ENCODE measurements at regions not wholly inside any gene's neighbourhood (a gene's known extent, or its start where the extent isn't known, plus 50 kb on each side); places are given as distances from the start of the nearest gene placed in this dataset.

GRCh38 chr5:54370982-54371381 is 60.6 kb upstream of the ARL15 start:
- no peak for DNase-seq (ENCODE audit: low read depth in 3 of 3, low spot score in 2 of 3)

GRCh38 chr5:54367844-54368243 is 57.5 kb upstream of the ARL15 start:
- no peak for DNase-seq (ENCODE audit: low read depth in 3 of 3, low spot score in 2 of 3)

- no peak for DNase-seq (ENCODE audit: low read depth in 3 of 3, low spot score in 2 of 3)
These were observed 56.3 kb upstream of the ARL15 start for GRCh38 chr5:54366707-54367106.

GRCh38 chr5:54363669-54364068 is 53.3 kb upstream of the ARL15 start:
- DNase-seq (ENCODE audit: low read depth in 3 of 3, low spot score in 2 of 3) = no peak

- DNase-seq (ENCODE audit: low read depth in 3 of 3, low spot score in 2 of 3) = no peak
These were observed 52.7 kb upstream of the ARL15 start for GRCh38 chr5:54362992-54363625.

GRCh38 chr5:54362434-54362833 is 52.1 kb upstream of the ARL15 start:
- DNase-seq (ENCODE audit: low read depth in 3 of 3, low spot score in 2 of 3) = no peak

- no peak for DNase-seq (ENCODE audit: low read depth in 3 of 3, low spot score in 2 of 3)
These were observed 51.5 kb upstream of the ARL15 start for GRCh38 chr5:54361691-54362411.

- no peak for DNase-seq (ENCODE audit: low read depth in 3 of 3, low spot score in 2 of 3)
These were observed 50.7 kb upstream of the ARL15 start for GRCh38 chr5:54360925-54361662.
